ENCODE measurements at regions not wholly inside any gene's neighbourhood (a gene's known extent, or its start where the extent isn't known, plus 50 kb on each side); places are given as distances from the start of the nearest gene placed in this dataset.

DNA sequence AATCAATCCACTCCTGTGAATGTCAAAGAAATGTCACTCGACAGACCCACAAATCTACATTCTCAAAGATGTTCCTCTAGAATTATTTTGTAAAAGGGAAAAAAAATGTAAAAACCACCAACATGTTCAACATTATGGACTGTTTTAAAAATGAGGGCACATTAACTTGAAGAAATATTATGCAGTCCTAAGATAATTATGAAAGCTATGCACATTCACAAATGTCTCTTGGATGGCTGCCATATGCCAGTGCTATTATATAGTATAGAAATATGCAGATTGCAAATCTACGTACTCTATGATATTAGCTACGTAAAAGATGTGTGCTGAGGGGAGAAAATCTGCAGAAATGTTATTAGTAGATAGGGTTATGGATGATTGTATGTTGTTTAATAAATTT, 334.2 kb downstream of the BMP4 start:
- DNase-seq (no peak), ATAC-seq (no peak)
- TF ChIP-seq POLR2A (IDR thresholded peaks at IDR 0.05) = no peak
- TF ChIP-seq, protein P1, sequence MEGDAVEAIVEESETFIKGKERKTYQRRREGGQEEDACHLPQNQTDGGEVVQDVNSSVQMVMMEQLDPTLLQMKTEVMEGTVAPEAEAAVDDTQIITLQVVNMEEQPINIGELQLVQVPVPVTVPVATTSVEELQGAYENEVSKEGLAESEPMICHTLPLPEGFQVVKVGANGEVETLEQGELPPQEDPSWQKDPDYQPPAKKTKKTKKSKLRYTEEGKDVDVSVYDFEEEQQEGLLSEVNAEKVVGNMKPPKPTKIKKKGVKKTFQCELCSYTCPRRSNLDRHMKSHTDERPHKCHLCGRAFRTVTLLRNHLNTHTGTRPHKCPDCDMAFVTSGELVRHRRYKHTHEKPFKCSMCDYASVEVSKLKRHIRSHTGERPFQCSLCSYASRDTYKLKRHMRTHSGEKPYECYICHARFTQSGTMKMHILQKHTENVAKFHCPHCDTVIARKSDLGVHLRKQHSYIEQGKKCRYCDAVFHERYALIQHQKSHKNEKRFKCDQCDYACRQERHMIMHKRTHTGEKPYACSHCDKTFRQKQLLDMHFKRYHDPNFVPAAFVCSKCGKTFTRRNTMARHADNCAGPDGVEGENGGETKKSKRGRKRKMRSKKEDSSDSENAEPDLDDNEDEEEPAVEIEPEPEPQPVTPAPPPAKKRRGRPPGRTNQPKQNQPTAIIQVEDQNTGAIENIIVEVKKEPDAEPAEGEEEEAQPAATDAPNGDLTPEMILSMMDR (IDR thresholded peaks at IDR 0.05) = no peak
- Histone ChIP-seq H3K27me3 (no peaks in the 10 kb centered on the region), H3K4me3 (no peak overlapping the region), H3K4me1 (no peaks in the 10 kb centered on the region), H3K9me3 (no peaks in the 10 kb centered on the region), H3K27ac (no peak overlapping the region), H3K36me3 (no peaks in the 10 kb centered on the region)
- 63% methylated on average over 3 of the region's 3 CpGs for WGBS (ENCODE audit: insufficient coverage, low coverage, low lambda C conversion rate, missing lambda C conversion rate)
- intact Hi-C loops (cut with DNase I) = no loop called here

DNA sequence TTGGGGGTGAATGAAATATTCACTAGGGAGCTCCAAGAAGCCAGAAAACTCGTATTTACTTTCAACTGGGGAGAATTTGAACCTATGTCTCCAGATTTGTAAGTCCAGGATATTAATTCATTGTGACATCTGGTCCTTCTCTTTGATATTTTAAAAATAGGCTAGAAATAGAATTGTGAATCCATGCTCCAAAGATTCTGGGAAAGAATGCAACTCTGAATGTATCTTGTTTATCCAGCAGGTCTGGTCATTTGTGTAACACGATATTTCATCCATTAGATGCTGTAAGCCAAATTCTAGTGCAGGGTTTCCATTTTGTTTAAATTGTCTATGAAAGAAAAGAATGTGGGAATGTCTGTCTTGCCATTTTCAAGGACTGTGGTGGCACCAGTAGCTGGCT, 334.7 kb downstream of the BMP4 start:
- H3K27ac ChIP-seq = no peak overlapping the region
- intact Hi-C loops (cut with DNase I) = no loop called here
- no peaks in the 10 kb centered on the region for H3K9me3 ChIP-seq
- 35% methylated on average over 2 of the region's 2 CpGs for WGBS (ENCODE audit: insufficient coverage, low coverage, low lambda C conversion rate, missing lambda C conversion rate)
- DNase-seq (no peak), ATAC-seq (no peak)
- H3K36me3 ChIP-seq = no peaks in the 10 kb centered on the region
- H3K4me3 ChIP-seq = no peak overlapping the region
- TF ChIP-seq POLR2A (IDR thresholded peaks at IDR 0.05) = no peak
- TF ChIP-seq, protein P1 (IDR thresholded peaks at IDR 0.05) = no peak
- H3K27me3 ChIP-seq = no peaks in the 10 kb centered on the region
- H3K4me1 ChIP-seq = no peaks in the 10 kb centered on the region

DNA sequence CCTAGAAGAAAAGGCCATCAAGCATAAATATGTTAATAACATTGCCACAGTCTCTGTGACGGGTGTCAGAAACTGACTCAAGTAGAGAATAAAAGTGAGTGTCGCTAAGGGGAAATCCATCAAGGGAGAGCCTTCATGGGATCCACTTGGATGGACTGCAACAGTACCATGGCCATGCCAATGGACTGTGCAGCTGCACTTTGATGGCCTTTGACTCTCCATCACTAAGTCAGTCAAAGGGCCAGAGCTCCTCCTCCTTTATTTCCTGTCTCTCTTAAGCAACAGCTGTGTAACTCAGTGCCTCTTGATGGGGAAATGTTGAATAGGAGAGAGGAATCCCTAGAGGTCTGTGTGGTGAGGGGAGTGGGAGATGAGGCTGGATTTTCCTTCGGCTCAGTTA, 335.2 kb downstream of the BMP4 start:
- Histone ChIP-seq H3K27ac (no peak overlapping the region), H3K36me3 (no peaks in the 10 kb centered on the region), H3K4me1 (no peaks in the 10 kb centered on the region), H3K27me3 (no peaks in the 10 kb centered on the region), H3K4me3 (no peak overlapping the region), H3K9me3 (no peaks in the 10 kb centered on the region)
- intact Hi-C loops (cut with DNase I) = no loop called here
- DNase-seq (no peak), ATAC-seq (no peak)
- 86% methylated on average over 3 of the region's 3 CpGs for WGBS (ENCODE audit: insufficient coverage, low coverage, low lambda C conversion rate, missing lambda C conversion rate)
- TF ChIP-seq, protein P1 (IDR thresholded peaks at IDR 0.05) = no peak
- no peak for TF ChIP-seq POLR2A (IDR thresholded peaks at IDR 0.05)

DNA sequence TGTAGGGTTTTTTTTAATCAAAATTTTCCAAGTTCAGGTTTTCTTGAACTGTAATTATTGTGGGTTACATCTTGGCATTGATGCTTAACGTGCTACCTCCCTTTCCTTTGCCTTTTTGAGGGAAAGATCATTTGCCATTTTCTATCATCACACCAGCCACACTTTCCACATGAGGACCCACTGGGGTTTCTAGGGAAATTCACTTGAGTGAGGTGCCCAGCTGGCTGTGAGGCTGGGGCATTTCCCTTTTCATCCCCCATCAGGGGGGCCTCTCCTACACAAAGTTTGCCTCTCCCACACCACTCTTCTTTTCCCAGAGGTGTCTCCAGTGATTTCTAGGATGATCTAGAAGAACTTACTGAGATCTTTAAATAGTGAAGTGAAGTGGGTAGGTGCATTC, 335.7 kb downstream of the BMP4 start:
- no peaks in the 10 kb centered on the region for H3K4me1 ChIP-seq
- WGBS (ENCODE audit: insufficient coverage, low coverage, low lambda C conversion rate, missing lambda C conversion rate) = 50% methylated on average over 1 of the region's 1 CpG
- TF ChIP-seq, protein P1 (IDR thresholded peaks at IDR 0.05) = no peak
- DNase-seq (no peak), ATAC-seq (no peak)
- intact Hi-C loops (cut with DNase I) = no loop called here
- no peak overlapping the region for H3K27ac ChIP-seq
- H3K9me3 ChIP-seq = no peaks in the 10 kb centered on the region
- no peaks in the 10 kb centered on the region for H3K36me3 ChIP-seq
- H3K4me3 ChIP-seq = no peak overlapping the region
- H3K27me3 ChIP-seq = no peaks in the 10 kb centered on the region

DNA sequence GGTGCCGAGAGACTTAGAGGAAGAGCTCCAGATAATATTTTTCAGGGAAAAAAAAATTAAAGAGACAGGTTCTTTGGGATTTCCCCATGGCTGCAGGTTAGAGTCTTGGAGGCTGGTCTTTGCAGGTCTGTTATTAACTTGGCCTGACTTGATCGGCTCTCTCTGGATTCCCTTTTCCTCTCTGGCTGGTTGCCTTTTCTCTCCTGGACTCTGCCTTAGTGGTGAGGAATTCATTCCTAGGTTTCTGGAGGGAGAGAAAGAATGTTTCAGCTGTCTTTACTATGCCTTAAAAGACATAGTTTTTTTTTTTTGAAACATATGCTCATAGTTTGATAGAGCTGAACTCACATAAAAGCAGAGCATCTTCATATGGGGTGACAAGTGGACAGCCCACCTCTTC, 336.3 kb downstream of the BMP4 start:
- ATAC-seq (no peak), DNase-seq (no peak)
- intact Hi-C loops (cut with DNase I) = no loop called here
- H3K36me3 ChIP-seq = no peaks in the 10 kb centered on the region
- 54% methylated on average over 2 of the region's 2 CpGs for WGBS (ENCODE audit: insufficient coverage, low coverage, low lambda C conversion rate, missing lambda C conversion rate)
- no peak for TF ChIP-seq POLR2A (IDR thresholded peaks at IDR 0.05)
- TF ChIP-seq, protein P1 (IDR thresholded peaks at IDR 0.05) = no peak
- no peaks in the 10 kb centered on the region for H3K9me3 ChIP-seq
- no peaks in the 10 kb centered on the region for H3K27me3 ChIP-seq
- H3K4me1 ChIP-seq = no peaks in the 10 kb centered on the region
- no peak overlapping the region for H3K4me3 ChIP-seq
- no peak overlapping the region for H3K27ac ChIP-seq
